A549 (cell line): ENCODE measurements at regions not wholly inside any gene's neighbourhood (a gene's known extent, or its start where the extent isn't known, plus 50 kb on each side); places are given as distances from the start of the nearest gene placed in this dataset.

Experiments used
- CEBPB ChIP-seq, 2 experiments: fragments of >200 bp in 1 of 2; sonication (Bioruptor Twin) in 1 of 2; formaldehyde crosslinking in 1 of 2; IDR thresholded peaks; 2 replicates each; pipeline ENCODE4 v1.6.1; 2012 to 2016
- CTCF ChIP-seq: fragments of >200 bp; sonication (Bioruptor Twin); formaldehyde crosslinking; IDR thresholded peaks from 3 replicates; pipeline ENCODE4 v1.5.1; 2016
- FOSB ChIP-seq: fragments of 250-450 bp; sonication (Bioruptor Pico); IDR thresholded peaks from 2 replicates; pipeline ENCODE4 v1.5.0; 2020; ENCODE audit warnings: mild to moderate bottlenecking, moderate library complexity
- HMGXB4 ChIP-seq: fragments of 250-450 bp; sonication (Bioruptor Pico); IDR thresholded peaks from 2 replicates; pipeline ENCODE4 v1.5.0; 2021; ENCODE audit warnings: mild to moderate bottlenecking, moderate library complexity, borderline replicate concordance
- MAFK ChIP-seq: fragments of 450-650 bp; IDR thresholded peaks from 2 replicates; pipeline ENCODE4 v1.6.1; 2014; ENCODE audit not compliant: partially characterized antibody
- NR3C1 ChIP-seq: fragments of >200 bp; sonication (Bioruptor Twin); formaldehyde crosslinking; IDR thresholded peaks from 3 replicates; pipeline ENCODE4 v1.6.1; 2017
- POLR2A ChIP-seq: IDR thresholded peaks from 2 replicates; pipeline ENCODE4 v1.6.1; 2012; ENCODE audit warnings: mild to moderate bottlenecking, low read length
- POLR2AphosphoS2 ChIP-seq: conservative IDR thresholded peaks from 2 replicates; pipeline ENCODE4 v1.6.1; 2012; ENCODE audit warnings: low read length, improper control_type of control experiment, inconsistent platforms
- RAD21 ChIP-seq, 2 experiments: fragments of >200 bp in 1 of 2; sonication (Bioruptor Twin) in 1 of 2; formaldehyde crosslinking in 1 of 2; IDR thresholded peaks in 1 of 2; conservative IDR thresholded peaks in 1 of 2; 2 replicates in 1 of 2; 3 replicates in 1 of 2; pipeline ENCODE4 v1.6.1; 2012 to 2018; ENCODE audit warnings: inconsistent platforms in 1 of 2
- RCOR1 ChIP-seq: fragments of 150-350 bp; IDR thresholded peaks from 2 replicates; pipeline ENCODE4 v1.6.1; 2014; ENCODE audit warnings: antibody characterized with exemption, low read length, low read depth
- SREBF2 ChIP-seq: fragments of 450-650 bp; IDR thresholded peaks from 2 replicates; pipeline ENCODE4 v1.6.1; 2014; ENCODE audit warnings: mild to moderate bottlenecking, moderate library complexity

GRCh38 chr1:221072214-221072613, 193.0 kb downstream of the HLX start:
- no peak for TF ChIP-seq RCOR1
- TF ChIP-seq POLR2A = no peak
- TF ChIP-seq CTCF = no peak
- no peak for TF ChIP-seq FOSB (CRISPR knock-in tag)
- TF ChIP-seq CEBPB (IDR thresholded peaks at IDR 0.05) = no peak
- TF ChIP-seq MAFK = no peak
- no peak for TF ChIP-seq POLR2AphosphoS2
- TF ChIP-seq HMGXB4 (CRISPR knock-in tag) = no peak
- TF ChIP-seq SREBF2 = no peak
- no peak for TF ChIP-seq NR3C1
- TF ChIP-seq RAD21 (conservative IDR thresholded peaks at IDR 0.05 in 1 of 2, IDR thresholded peaks at IDR 0.05 in 1 of 2) = no peak
